ENCODE measurements at regions not wholly inside any gene's neighbourhood (a gene's known extent, or its start where the extent isn't known, plus 50 kb on each side); places are given as distances from the start of the nearest gene placed in this dataset.

DNA sequence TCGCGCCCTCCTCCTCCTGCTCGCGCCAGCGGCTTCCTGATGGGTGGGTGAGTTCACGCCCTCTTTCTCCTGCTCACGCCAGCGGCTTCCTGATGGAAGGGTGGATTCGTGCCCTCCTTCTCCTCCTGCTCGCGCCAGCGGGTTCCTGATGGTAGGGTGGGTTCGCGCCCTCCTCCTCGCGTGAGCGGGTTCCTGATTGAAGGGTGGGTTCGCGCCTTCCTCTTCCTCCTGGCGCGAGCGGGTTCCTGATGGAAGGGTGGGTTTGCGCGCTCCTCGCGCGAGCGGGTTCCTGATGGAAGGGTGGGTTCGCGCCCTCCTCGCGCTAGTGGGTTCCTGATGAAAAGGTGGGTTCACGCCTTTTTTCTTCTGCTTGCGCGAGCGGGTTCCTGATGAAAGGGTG lies 62.0 kb upstream of the MGAT5 start:
- peaks cover 15% of the 10 kb centered on the region for H3K9me3 Mint-ChIP-seq
- peaks cover 33% of the 10 kb centered on the region for H3K36me3 Mint-ChIP-seq (ENCODE audit: low read depth)
- no peaks in the 10 kb centered on the region for H3K27me3 Mint-ChIP-seq
- no peak overlapping the region for H3K4me3 Mint-ChIP-seq
- H3K27ac Mint-ChIP-seq: no peak overlapping the region
- intact Hi-C loops (cut with micrococcal nuclease): no loop called here
- peaks cover 39% of the 10 kb centered on the region for H3K4me1 Mint-ChIP-seq (ENCODE audit: low read depth)

DNA sequence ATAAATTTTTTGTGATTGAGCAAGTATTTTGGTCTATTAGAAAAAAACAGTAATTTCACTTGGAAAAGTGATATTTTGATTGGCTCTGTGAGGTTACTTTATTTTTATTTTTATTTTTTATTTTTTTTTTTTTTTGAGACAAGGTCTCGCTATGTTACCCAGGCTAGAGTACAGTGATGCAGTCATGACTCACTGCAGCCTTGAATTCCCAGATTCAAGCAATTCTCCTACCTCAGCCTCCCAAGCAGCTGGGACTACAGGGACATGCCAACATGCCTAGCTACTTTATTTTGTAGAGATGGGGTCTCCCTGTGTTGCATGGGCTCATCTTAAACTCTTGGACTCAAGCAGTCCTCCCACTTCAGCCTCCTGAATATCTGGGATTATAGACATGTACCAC lies 60.9 kb upstream of the MGAT5 start:
- Mint-ChIP-seq H3K4me1 (ENCODE audit: low read depth) (peaks cover 47% of the 10 kb centered on the region), H3K36me3 (ENCODE audit: low read depth) (peaks cover 30% of the 10 kb centered on the region), H3K27me3 (no peaks in the 10 kb centered on the region), H3K27ac (no peak overlapping the region), H3K4me3 (no peak overlapping the region), H3K9me3 (peaks cover 15% of the 10 kb centered on the region)
- intact Hi-C loops (cut with micrococcal nuclease): no loop called here

DNA sequence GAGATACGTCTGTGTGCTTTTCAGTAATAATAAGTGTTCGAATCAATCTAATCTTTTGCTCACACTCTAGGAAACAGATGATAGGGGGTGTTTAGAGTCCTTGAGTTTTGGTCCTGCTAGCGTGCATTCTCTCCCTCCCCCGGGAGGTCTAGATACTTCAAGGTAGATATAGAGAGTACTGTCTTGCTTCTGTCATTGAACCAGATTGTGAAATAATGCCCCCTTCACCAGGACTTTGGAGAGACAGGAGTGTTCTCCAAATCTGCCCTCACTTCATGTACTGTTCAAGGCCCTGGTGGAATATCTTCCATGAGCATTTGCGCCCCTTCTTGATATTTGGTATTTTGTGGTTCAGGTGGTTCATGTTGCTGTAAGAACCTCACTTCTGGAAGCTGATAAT lies 59.4 kb upstream of the MGAT5 start:
- Mint-ChIP-seq H3K9me3 (peaks cover 15% of the 10 kb centered on the region), H3K4me3 (no peak overlapping the region), H3K27me3 (no peaks in the 10 kb centered on the region), H3K4me1 (ENCODE audit: low read depth) (peaks cover 39% of the 10 kb centered on the region), H3K36me3 (ENCODE audit: low read depth) (peaks cover 35% of the 10 kb centered on the region), H3K27ac (no peak overlapping the region)
- intact Hi-C loops (cut with micrococcal nuclease): no loop called here

DNA sequence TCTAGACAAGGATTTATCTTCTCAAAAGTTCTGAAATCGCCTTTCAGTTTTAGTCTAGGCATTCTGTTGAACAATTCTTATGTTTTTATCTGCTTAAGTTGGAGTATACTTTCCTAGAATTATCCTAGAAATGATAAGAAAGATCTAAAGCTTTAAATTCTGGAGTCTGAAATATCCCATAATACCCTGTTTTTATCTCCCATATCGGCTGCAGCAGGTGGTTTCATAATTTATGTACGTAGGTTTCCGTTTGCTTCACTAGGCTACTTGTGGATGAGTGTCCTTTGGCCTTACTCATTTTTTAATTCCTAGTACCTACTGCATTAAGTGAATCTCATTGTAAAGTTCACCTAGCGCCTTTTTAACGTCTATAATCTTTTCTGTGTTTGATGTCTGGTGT lies 58.5 kb upstream of the MGAT5 start:
- intact Hi-C loops (cut with micrococcal nuclease): no loop called here
- H3K36me3 Mint-ChIP-seq (ENCODE audit: low read depth): peaks cover 30% of the 10 kb centered on the region
- H3K27me3 Mint-ChIP-seq: no peaks in the 10 kb centered on the region
- no peak overlapping the region for H3K27ac Mint-ChIP-seq
- no peak overlapping the region for H3K4me3 Mint-ChIP-seq
- peaks cover 15% of the 10 kb centered on the region for H3K9me3 Mint-ChIP-seq
- peaks cover 39% of the 10 kb centered on the region for H3K4me1 Mint-ChIP-seq (ENCODE audit: low read depth)

DNA sequence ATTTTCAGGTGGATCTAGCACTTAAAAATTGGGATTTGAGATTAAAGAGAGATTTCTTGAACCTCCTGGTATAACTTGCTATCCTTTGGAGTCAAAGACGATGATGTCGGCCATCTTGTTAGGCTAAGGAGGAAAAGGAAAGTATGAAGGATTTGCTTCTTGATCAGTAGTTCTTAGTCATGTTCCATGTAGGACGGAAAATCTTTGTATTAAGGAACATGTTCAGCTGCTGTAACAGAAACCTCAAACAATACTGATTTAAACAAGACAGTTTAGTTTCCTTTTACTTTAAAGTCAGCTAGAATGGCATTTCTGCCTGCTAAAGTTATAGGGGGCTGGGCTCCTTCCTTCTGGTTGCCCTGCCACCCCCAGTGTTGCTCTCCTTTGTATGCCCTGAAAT lies 56.4 kb upstream of the MGAT5 start:
- Mint-ChIP-seq H3K27ac (peak overlapping the region; percentile 38), H3K4me3 (no peak overlapping the region), H3K27me3 (no peaks in the 10 kb centered on the region), H3K36me3 (ENCODE audit: low read depth) (peaks cover 9% of the 10 kb centered on the region), H3K9me3 (peaks cover 1% of the 10 kb centered on the region), H3K4me1 (ENCODE audit: low read depth) (peaks cover 36% of the 10 kb centered on the region)
- intact Hi-C loops (cut with micrococcal nuclease): no loop called here

DNA sequence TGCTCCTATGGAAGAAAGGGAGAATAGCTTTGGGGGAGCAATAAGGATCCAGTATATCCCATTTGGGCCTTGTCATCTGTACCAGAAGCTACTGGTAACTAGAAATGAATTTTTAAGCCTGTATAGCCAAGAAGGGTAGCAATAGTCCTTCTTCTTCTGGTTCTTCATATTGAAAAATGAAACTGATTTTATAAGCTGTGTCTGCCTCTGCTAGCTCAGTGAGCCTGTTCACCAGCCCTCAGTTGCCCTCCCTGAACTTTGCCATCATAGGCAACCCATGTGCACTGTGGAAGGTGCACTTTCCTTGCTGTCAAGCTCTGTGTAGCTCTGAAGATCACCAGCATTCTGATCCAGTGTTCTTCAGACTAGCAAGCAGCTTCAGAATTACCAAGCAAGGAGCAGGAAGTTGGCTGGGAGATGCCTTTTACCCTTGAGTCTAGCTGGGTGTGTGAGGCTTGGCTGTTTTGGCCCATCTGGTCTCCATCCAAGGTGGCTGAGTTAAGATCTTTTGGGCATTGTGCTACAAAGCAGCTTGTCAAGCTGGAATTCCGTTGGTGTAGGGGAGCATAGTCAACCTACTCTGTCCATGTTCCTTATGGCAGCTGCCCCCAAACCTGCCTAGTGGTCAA lies 55.8 kb upstream of the MGAT5 start:
- no peaks in the 10 kb centered on the region for H3K27me3 Mint-ChIP-seq
- no peak overlapping the region for H3K4me3 Mint-ChIP-seq
- H3K36me3 Mint-ChIP-seq (ENCODE audit: low read depth): peaks cover 9% of the 10 kb centered on the region
- intact Hi-C loops (cut with micrococcal nuclease): no loop called here
- peaks cover 40% of the 10 kb centered on the region for H3K4me1 Mint-ChIP-seq (ENCODE audit: low read depth)
- H3K27ac Mint-ChIP-seq: peak overlapping the region; percentile 38
- H3K9me3 Mint-ChIP-seq: no peaks in the 10 kb centered on the region

DNA sequence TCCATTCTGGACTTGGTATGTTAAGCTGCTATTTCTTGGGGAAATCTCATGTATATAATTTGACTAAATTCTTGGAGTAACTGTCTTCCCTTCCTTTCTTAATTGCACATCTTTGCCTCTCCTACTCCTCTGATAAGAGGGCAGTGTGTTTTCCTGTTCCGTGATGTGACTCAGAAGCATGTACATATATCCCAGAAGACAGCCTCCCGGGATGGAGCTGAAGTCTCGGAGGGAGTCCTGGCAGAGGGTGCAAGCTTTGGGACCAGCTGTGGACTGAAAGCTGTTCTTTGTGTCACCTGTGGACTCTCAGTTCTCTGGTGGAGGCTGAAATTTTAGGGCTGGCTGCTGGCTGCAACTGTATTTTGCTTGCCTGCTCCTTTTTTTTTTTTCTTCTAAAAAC lies 54.7 kb upstream of the MGAT5 start:
- Mint-ChIP-seq H3K4me3 (no peak overlapping the region), H3K27me3 (no peaks in the 10 kb centered on the region), H3K36me3 (ENCODE audit: low read depth) (peaks cover 9% of the 10 kb centered on the region), H3K4me1 (ENCODE audit: low read depth) (peaks cover 35% of the 10 kb centered on the region), H3K27ac (peak overlapping the region; percentile 46), H3K9me3 (no peaks in the 10 kb centered on the region)
- intact Hi-C loops (cut with micrococcal nuclease): no loop called here

DNA sequence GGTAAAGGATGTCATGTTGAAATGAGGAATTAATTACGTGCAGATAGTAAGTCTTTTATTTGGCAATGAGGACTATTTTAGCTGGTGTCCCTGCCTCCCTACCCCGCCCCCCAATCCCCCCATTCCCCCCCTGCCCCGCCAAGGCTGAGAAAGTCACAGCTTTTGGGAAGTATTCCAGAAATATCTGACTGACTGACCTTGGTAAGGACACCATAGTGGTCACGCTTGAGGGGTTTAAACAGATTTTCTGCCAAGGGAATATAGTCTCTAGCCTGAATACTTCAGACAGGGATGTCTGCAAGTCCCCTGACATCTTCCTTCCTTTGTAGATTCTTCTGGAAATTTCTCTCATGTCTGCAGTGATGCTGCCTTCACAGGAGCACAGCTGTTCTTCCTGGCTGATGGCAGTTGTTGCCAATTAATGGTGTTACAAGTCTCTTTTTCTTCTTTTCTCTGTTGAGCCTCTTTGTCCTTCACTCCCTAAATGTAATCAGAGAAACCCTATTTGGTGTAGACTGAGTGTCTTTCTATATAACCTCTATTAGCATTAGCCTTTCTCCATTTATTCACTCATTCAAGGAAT lies 53.7 kb upstream of the MGAT5 start:
- Mint-ChIP-seq H3K4me3 (no peak overlapping the region), H3K4me1 (ENCODE audit: low read depth) (peaks cover 28% of the 10 kb centered on the region), H3K36me3 (ENCODE audit: low read depth) (peaks cover 9% of the 10 kb centered on the region)

DNA sequence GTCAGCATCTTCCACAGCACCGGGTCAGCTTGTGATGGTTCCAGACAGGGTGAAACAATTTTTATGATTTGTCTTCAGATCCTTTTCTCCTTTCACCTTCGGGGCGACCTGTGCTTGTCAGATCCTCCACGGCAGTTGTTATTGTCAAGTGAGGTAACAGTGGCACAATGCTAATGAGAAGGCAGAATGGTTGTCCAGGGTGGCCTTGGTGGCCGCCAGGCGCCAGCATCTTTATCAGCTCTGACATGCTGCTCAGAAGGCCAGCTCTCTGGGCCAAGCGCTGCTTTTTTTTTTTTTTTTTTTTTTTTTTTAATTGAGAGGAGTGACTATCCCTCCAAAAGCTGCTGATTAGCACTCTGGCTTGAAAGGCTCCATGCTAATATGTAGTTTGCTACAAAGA lies 52.3 kb upstream of the MGAT5 start:
- no peaks in the 10 kb centered on the region for H3K9me3 Mint-ChIP-seq
- peaks cover 23% of the 10 kb centered on the region for H3K4me1 Mint-ChIP-seq (ENCODE audit: low read depth)
- H3K36me3 Mint-ChIP-seq (ENCODE audit: low read depth): peaks cover 9% of the 10 kb centered on the region
- H3K27ac Mint-ChIP-seq: no peak overlapping the region
- intact Hi-C loops (cut with micrococcal nuclease): no loop called here
- no peaks in the 10 kb centered on the region for H3K27me3 Mint-ChIP-seq
- no peak overlapping the region for H3K4me3 Mint-ChIP-seq

More for the DNA sequence above, 53.7 kb upstream of the MGAT5 start:
- Mint-ChIP-seq H3K27me3 (no peaks in the 10 kb centered on the region), H3K27ac (no peak overlapping the region), H3K9me3 (no peaks in the 10 kb centered on the region)
- intact Hi-C loops (cut with micrococcal nuclease): no loop called here

DNA sequence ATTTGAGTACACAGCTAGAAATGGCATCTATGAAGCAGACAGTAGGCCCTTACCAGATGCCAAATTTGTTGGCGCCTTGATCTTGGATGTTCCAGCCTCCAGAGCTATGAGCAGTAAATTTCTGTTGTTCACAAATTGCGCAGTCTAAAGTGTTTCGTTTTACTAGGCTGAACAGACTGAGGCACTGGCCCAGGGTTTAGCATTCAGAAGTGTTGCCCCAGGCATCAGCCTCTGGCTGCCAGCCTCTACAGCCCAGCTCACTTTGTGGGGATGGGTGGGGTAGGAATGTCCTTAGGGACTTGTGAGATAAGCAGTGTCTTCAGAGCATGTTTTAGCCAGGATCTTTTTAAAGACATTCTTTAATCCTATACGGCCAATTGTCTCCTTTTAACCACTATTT lies 51.5 kb upstream of the MGAT5 start:
- Mint-ChIP-seq H3K36me3 (ENCODE audit: low read depth) (peaks cover 9% of the 10 kb centered on the region), H3K27ac (no peak overlapping the region), H3K9me3 (no peaks in the 10 kb centered on the region), H3K4me3 (no peak overlapping the region), H3K27me3 (no peaks in the 10 kb centered on the region), H3K4me1 (ENCODE audit: low read depth) (peaks cover 17% of the 10 kb centered on the region)
- intact Hi-C loops (cut with micrococcal nuclease): no loop called here

DNA sequence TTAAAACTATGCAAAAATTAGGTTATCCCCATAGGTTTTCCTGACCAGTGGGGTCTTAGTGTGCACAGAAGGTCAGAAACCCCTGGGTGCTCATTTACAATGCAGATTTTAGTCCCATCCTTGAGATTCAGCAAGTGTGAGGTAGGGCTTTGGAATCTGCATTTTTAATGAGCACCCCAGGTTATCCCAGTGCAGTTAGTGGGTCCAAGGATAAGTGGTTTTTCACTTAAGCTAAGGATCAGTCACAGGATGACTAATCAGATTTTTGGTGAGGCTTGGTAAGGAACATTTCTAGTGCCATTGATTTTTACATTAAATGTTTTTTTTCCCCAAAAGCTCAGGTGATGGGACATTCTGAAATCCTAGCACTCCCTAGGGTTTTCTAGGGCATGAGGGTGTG lies 50.7 kb upstream of the MGAT5 start:
- Mint-ChIP-seq H3K27me3 (no peaks in the 10 kb centered on the region), H3K27ac (no peak overlapping the region), H3K4me1 (ENCODE audit: low read depth) (peaks cover 9% of the 10 kb centered on the region), H3K4me3 (no peak overlapping the region), H3K36me3 (ENCODE audit: low read depth) (peaks cover 9% of the 10 kb centered on the region), H3K9me3 (no peaks in the 10 kb centered on the region)
- intact Hi-C loops (cut with micrococcal nuclease): no loop called here
